ENCODE measurements at regions not wholly inside any gene's neighbourhood (a gene's known extent, or its start where the extent isn't known, plus 50 kb on each side); places are given as distances from the start of the nearest gene placed in this dataset.

DNA sequence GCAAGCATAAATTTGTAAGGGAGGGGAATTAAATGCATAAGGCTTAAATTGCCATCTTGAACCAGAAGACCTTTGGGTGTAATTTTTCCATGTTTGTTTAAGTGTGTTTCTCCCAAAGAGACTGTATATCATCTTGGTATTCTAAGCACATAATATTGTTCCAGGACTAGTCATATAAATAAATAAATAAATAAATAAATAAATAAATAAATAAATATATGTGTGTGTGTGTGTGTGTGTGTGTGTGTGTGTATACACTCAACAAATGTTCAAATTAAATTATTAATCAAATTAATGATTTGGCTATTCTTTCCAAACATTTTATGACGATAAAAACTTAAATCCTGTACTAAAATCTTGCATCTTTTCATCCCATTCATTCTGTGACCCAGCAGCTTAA is 867.8 kb upstream of the KLHL29 start:
- DNase-seq (ENCODE audit: low read depth in 2 of 2, low spot score in 1 of 2) = no peak

DNA sequence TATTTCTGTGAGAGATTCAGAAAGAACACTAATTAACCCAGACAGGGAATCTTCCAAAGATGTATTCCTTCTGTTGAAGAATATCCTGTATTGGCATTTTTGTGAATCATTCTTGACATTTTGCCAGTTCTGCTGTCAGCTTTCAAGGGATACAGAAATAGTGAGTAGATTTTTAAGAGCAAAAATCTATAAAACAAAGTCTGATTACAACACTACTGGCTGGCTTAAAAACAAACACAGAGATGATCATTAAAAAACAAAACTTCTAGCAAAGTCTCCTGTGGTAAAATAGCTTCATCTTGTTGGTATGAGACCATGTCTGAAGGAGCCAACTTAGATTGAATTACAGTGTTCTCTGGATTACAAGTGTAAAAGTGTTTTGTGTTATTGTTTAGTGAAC is 866.3 kb upstream of the KLHL29 start:
- no peak for DNase-seq (ENCODE audit: low read depth in 2 of 2, low spot score in 1 of 2)

DNA sequence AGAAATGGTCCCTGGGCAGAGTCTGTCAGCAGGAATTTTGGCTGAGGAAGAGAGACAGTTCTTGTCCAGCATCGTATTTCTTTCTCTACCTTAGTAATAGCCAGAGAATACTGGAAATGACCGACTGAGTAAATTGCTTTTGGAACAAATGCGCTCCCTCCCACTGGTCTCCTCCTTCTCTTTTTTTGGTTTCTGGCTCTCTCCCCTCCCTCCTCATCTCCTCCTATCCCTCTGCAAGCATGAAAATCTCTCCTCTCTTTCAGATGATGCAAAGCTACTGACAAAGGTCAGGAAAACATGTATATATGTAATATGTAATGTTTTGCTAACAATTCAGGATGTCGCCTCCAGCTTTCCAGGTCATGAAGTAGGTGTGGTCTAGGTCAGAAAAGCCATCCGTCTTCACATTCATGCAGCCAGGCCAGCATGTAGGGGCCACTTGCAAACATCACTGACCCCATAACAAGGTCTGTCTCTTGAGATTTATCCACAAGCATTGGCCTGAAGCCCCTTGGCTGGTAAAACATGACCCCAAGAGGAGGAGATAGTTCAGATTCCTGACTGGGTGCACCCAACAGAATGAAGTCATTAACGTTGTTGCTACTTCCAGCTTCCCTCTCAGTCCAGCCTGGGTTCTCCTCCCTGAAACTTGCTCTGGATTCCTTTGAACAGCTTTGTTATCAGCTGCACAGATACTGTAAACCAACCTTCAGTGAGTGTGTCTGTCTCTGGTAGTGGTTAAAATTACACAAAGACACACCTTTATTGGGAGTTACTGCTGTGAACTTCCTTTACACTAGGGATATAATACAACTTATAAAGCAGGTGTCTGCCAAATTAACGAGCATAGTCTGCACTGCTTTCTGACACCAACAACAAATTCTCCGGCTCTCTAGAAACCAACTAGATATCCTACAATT is 864.4 kb upstream of the KLHL29 start:
- no peak for DNase-seq (ENCODE audit: low read depth in 2 of 2, low spot score in 1 of 2)

DNA sequence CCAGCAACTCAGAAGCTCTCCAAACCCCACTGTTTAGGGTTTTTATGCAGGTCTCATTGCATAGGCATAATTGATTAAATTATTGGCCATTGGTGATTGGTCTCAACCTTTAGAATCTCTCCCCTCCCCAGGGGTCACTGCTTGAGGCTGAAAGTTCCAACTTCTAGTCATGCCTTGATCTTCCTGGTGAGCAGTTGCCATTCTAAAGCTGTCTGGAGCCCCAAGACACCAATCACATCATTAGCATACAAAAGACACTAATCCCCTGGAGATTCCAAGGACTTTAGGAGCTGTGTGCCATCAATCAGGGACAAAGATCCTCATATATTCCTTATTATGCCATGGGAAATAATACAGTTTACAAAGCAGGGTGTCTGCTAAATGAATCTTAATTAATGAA is 863.4 kb upstream of the KLHL29 start:
- DNase-seq (ENCODE audit: low read depth in 2 of 2, low spot score in 1 of 2) = no peak

DNA sequence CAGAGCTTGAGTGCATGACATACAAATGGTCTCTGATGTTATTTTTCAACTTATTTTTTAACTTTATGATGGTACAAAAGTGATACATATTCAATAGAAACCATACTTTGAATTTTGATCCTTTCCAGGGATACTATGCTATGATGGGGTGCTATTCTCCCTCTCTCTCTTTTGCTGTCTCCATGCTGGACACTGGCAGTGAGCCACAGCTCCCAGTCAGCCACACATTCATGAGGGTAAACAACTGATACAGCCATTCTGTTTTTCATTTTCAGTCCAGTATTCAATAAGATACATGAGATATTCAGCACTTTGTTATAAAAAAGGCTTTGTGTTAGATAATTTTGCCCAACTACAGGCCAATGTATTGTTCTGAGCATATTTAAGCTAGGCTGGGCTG is 859.3 kb upstream of the KLHL29 start:
- DNase-seq (ENCODE audit: low read depth in 2 of 2, low spot score in 1 of 2) = no peak

DNA sequence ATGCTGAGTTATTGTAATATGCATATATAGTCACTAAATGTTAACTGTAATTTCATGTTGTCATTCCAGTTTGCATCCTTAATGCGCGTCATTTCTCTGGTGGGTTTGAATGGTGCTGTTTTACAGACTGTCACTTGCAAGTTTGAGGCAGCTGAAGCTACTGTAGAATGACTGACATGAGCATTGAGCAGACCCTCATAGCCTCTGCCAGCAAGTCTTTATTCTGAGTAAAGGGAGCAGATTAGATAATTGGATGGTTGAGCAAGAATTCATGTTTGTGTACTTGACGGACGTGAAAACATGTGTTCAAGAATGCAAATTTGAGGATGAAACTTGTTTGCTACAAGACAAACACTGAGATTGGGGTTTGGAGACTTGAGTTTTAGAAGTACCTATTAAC is 854.8 kb upstream of the KLHL29 start:
- no peak for DNase-seq (ENCODE audit: low read depth in 2 of 2, low spot score in 1 of 2)

DNA sequence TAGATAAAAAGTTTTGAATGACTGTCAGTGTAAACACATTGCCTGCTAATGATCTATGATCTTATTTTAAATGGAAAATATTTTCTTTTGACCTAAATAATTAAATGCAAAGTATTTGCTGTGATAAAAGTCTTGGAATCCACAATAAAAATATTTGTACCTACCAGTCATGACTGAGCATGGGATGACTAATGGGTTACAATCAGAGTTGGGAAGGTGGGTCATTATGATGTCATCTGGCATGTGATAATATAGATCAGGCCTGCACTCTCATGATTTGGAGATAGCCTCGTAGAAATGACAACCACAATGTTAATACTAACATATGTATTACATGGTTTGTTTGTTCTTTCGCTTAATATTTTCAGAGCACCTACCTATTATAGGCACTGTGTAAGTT is 848.8 kb upstream of the KLHL29 start:
- DNase-seq (ENCODE audit: low read depth in 2 of 2, low spot score in 1 of 2) = no peak

DNA sequence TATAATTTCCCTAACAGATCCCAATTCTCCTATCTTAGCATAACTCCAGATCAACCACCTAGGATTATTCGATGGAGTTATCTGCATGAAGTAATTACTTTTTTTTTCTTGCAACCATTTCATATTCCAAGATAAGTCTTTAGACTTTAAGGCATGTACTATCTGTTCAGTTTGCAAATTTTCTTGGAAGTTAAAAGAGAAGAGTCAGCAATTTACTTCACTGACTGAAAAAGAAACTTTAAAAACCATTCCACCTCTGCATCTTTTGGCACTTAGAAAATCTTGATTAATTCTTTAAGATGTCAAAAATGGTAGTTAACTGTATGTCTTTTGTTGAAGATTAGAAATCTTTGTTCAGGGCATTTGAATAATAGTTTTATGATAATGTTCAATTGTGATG is 830.5 kb upstream of the KLHL29 start:
- DNase-seq (ENCODE audit: low read depth in 2 of 2, low spot score in 1 of 2) = no peak

DNA sequence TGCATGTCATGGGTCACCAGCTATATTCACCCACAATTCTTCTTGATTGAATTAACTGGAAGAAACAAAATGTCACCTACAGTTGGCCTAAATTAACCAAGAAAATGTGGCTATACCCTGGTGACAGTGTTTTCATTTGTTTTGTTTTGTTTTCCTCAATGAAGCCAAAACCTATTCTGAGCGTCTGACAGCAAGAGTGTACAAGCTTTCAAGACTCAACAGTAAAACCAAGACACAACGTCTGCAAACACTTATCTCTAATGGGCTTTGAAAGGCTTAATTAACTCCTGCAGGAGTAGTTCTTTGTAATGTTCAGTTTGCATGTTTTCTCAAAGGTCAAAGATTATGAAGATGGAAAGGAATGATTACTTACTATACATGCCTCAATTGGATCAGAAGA is 827.6 kb upstream of the KLHL29 start:
- DNase-seq (ENCODE audit: low read depth in 2 of 2, low spot score in 1 of 2) = no peak

DNA sequence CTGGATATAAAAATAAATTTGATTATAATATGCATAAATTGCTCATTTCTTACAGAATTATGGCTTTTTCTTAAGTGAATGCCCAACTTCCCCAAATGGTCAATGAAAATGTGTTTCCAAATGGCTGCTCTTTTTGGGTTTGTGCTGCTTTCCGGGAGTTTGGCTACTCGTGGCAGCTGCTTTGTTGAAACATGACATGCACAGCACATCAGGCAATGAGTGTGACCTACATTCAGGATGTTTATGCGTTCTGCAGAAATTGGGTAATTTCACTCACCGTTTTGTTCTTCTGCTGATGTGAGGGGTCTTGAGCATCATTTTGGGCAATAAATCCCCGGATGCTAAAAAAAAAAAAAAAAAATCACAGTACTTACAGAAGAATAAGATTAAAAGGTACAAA is 825.0 kb upstream of the KLHL29 start:
- no peak for DNase-seq (ENCODE audit: low read depth in 2 of 2, low spot score in 1 of 2)

DNA sequence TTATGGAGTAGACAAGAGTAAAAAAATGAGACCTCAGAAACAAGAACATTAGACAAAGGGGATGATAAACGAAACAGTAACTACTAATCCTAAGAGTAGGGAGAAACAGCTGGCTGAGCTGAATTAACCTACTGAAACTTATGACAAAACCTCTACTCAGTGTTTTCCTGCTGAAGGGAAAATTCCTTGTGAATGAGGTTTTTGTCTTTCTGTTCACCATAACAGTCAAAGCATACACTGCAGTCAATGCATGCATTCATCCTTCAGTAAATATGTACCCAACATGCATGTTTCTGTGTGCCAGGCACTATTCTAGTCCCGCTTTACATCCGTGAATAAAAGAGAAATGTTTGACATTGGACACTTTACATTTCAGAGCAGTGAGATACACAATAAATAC is 805.6 kb upstream of the KLHL29 start:
- no peak for DNase-seq (ENCODE audit: low read depth in 2 of 2, low spot score in 1 of 2)

DNA sequence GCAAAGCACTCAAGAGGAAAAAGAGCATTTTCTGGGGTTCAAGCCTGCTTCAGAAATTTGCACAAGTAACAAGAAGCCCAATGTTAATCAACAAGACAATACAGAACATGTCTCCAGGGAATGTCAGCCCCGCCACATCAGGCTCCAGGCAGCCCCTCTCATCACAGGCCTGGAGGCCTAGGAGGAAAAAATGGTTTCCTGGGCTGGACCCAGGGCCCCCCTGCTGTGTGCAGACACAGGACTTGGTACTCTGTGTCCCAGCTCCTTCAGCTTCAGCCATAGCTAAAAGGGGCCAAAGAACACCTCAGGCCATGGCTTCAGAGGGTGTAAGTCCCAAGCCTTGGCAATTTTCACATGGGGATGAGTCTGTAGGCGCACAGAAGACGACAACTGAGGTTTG is 802.9 kb upstream of the KLHL29 start:
- no peak for DNase-seq (ENCODE audit: low read depth in 2 of 2, low spot score in 1 of 2)

DNA sequence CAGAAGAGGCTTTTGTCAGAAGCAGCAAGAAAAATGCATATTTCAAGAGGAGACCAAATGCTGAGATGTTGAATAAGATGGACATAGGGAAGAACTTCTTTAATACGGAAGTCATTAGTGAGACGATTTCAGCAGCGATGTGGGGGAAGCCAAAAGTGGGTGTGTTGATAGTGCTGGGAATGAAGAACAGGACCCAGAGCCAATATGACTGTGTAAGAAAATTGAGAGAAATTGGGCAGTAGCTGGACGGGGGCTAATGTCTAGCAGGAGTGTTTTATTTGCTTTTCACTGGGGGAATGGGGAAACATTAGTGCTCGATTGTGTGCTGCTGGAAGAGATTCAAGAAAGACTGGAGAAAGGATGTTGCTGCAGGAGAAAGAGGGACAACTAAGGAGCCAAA is 788.7 kb upstream of the KLHL29 start:
- DNase-seq (ENCODE audit: low read depth in 2 of 2, low spot score in 1 of 2) = no peak

DNA sequence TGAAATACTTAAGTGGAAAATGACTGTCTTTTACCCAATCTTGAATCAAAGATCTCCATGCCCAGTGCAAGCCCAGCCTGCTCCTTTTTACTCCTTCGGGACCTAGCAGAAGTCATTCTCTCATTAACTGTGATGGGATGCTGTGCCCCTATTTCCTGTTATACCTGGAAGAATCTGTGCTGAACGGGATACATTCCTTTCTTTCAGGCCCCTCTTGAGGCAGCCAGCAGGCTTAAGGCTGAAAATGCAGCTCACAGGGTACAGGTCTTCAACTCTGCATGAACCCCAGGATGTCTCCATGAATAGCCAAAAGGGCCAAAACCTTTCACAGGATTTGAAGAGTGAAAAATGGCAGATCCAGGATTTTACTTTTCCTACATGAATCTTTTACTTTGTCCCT is 784.8 kb upstream of the KLHL29 start:
- DNase-seq (ENCODE audit: low read depth in 2 of 2, low spot score in 1 of 2) = no peak

DNA sequence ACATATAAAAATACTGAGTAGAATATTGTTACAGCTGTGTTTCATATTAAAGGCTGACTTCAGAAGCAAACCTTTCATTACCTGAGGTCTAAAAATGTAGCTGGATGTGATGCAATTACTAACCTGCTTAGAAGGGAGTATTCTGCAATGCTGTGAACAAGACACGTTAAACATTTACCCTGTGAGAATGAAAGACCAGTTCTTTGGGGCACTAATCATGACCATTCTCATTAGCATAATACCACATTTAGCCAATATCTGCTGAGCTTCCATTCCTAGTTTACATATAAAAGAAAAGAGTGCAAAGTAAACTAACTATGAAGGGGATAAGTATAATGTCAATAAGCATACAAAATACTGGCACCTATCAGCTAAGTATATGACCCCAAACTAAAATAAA is 784.0 kb upstream of the KLHL29 start:
- no peak for DNase-seq (ENCODE audit: low read depth in 2 of 2, low spot score in 1 of 2)

DNA sequence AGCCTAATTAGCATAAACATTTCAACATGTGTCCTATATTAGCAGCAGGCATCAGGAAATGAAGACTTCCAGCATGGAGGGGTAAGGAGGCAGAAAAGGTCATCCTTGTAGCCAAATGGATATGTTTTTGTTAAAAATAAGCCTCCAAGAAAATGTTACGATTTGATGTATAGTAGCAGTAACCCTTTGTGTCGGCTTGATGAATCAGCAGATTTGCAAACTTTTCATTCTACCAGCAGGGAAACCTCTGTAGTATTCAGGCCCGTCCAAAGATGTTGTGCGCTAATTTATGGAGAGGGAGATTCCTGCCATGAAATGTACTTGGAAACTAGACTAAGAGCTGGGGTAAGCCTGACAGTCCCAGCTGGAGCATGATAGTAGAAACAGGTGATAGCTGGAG is 780.8 kb upstream of the KLHL29 start:
- DNase-seq (ENCODE audit: low read depth in 2 of 2, low spot score in 1 of 2) = no peak

DNA sequence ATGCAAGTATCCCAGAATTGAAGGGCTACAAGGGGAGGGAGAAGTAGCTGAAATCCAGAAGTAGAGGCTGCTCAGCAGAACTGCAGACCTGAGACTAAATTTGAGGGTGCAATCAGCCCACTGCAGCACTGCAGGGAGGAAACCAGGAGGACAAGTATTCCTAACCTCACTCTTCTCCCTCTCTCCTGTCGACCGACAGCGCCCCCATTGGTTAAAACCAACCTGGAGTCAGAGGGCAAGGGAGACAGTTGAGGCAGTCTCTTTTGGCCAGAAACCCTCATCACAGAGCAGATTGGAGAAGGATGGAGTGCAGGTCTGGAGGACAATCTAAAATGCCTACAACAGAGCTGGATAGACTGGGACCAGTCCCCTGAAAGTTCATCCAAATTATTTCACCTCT is 768.9 kb upstream of the KLHL29 start:
- no peak for DNase-seq (ENCODE audit: low read depth in 2 of 2, low spot score in 1 of 2)

DNA sequence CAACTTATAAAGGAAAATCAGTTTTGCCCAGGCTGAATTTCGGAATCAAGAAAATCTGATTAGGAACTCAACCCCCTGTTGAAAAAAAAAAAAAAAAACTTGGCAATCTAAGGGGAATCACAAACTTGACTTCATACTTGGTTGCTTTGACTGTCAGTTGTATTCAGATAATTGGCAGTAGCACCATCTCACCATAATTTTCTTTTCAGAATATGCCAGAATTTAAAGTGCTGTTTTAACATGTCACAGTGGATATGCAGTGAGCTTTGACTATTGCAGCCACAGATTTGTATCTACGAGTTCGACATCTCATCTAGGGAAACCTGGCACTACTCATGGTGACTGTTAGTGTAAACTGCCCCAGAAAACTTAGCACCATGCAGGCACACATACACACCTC is 761.4 kb upstream of the KLHL29 start:
- no peak for DNase-seq (ENCODE audit: low read depth in 2 of 2, low spot score in 1 of 2)

DNA sequence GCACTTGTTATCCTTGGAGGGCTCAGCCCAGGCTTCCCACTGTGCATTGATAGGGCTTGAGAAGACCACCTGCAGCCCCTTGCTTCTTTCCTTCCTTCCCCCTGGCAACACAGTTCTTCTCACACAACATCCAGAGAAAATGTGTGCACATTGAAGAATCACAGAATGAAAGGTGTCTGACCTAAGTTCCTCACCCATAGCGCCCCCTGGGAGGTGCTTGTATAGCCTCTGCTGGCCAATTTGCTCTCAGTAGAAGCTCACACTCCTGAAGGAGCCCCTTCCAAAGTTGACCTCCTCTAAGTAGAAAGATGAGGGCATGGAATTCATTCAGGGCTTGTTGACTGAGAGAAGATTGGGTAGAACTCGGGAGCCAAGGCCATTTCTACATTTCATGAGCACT is 758.4 kb upstream of the KLHL29 start:
- no peak for DNase-seq (ENCODE audit: low read depth in 2 of 2, low spot score in 1 of 2)

DNA sequence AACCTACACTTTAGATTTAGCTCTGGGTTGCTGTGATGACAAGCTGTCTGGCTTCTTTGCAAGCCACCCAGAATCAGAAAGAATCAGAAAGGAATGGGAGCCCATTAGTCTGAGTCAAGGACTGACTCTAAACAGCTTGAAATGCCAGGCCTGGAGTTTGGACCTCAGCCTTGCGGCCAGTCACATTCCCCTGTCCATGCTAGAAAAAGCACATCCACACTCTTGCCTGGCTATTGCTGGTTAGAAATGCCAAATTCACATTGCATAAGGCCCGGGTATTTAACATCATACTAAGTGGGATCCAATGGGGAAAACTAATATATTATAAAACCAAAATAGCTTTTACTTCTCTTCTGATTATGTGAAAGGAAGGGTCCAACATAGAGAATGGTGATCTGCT is 756.8 kb upstream of the KLHL29 start:
- no peak for DNase-seq (ENCODE audit: low read depth in 2 of 2, low spot score in 1 of 2)

DNA sequence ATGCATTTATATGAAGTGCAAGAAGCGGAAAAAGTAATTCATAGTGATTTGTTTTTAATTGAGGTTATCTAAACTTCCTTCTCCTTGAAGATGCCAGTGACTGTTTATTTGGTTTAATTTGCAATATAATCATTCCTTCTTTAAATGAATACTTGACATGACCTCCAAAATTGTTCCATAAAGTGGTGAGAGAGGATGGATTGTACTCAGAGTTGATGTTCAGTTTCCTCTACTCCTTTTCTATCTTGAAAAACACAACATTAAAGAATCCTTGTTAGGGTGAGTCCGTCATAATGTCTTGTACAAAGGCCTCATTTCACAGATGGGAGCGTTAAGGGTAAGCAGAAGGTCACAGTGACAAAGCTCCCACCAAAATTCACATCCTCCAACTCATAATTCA is 756.1 kb upstream of the KLHL29 start:
- DNase-seq (ENCODE audit: low read depth in 2 of 2, low spot score in 1 of 2) = no peak

DNA sequence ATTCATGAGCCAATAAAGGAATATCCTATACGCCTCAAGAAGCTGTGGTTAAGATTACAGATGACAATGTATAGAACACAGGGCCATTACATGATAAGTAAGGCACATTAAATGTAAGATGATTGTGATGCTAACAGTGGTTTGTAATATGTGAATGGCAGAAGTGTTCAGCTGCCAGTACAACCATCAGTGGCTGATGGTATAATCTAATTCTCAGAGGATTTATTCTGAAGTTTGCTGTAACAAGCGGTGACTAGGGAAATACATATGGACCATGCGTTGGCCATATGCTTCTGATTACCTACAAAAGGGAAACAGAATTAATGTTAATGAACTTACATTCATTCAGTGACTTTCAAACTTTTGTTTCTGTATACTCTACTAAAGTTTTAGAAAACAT is 750.8 kb upstream of the KLHL29 start:
- no peak for DNase-seq (ENCODE audit: low read depth in 2 of 2, low spot score in 1 of 2)

DNA sequence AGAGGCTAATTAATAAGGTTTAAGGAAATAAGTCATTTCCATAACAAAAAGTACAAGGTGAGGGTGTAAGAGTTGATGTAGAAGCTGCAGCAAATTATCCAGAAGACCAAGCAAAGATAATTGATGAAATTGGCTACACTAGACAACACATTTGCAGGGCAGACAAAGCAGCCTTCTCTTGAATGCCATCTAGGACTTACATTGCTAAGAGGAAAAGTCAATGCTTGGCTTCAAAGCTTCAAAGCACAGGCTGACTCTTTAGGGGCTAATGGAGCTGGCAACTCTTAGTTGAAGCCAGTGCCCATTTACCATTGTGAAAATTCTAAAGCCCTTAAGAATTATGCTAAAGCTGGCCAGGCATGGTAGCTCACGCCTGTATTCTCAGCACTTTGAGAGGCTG is 728.6 kb upstream of the KLHL29 start:
- DNase-seq (ENCODE audit: low read depth in 2 of 2, low spot score in 1 of 2) = no peak
